UCSD-AML1 (cell line): ENCODE measurements at regions not wholly inside any gene's neighbourhood (a gene's known extent, or its start where the extent isn't known, plus 50 kb on each side); places are given as distances from the start of the nearest gene placed in this dataset.
A peak's percentile ranks its signal among the peaks of the same experiment; 100 is the strongest.

Source experiments
- DNase-seq: peaks from one replicate; lab custom pipeline; 2025; ENCODE audit not compliant: unreplicated experiment; lab: John Stamatoyannopoulos, UW

GRCh38 chr12:115517913-115518312 is 759.6 kb downstream of the MED13L start:
- no peak for DNase-seq

GRCh38 chr12:115511986-115512711 is 765.3 kb downstream of the MED13L start:
- no peak for DNase-seq

GRCh38 chr12:115511305-115511704 is 766.2 kb downstream of the MED13L start:
- no peak for DNase-seq

GRCh38 chr12:115508990-115509389 is 768.5 kb downstream of the MED13L start:
- DNase-seq, result no peak

- no peak for DNase-seq
Measured at GRCh38 chr12:115507951-115508722, 769.4 kb downstream of the MED13L start.

GRCh38 chr12:115507560-115507889 is 770.0 kb downstream of the MED13L start:
- DNase-seq, result no peak

- DNase-seq, result no peak
Measured at GRCh38 chr12:115506822-115507559, 770.5 kb downstream of the MED13L start.

GRCh38 chr12:115504306-115505290 is 772.9 kb downstream of the MED13L start:
- DNase-seq, result peak; percentile 15

GRCh38 chr12:115500872-115501271 is 776.6 kb downstream of the MED13L start:
- no peak for DNase-seq

GRCh38 chr12:115495300-115495699 is 782.2 kb downstream of the MED13L start:
- DNase-seq, result no peak

- no peak for DNase-seq
Measured at GRCh38 chr12:115492553-115492952, 784.9 kb downstream of the MED13L start.

GRCh38 chr12:115491511-115492250 is 785.8 kb downstream of the MED13L start:
- DNase-seq, result no peak

- DNase-seq, result no peak
Measured at GRCh38 chr12:115489253-115489652, 788.2 kb downstream of the MED13L start.

GRCh38 chr12:115485967-115486366 is 791.5 kb downstream of the MED13L start:
- DNase-seq, result no peak

GRCh38 chr12:115485503-115485902 is 792.0 kb downstream of the MED13L start:
- no peak for DNase-seq

GRCh38 chr12:115482943-115483342 is 794.5 kb downstream of the MED13L start:
- DNase-seq, result no peak

GRCh38 chr12:115481141-115481540 is 796.4 kb downstream of the MED13L start:
- DNase-seq, result no peak

- DNase-seq, result no peak
Measured at GRCh38 chr12:115478505-115478904, 794.5 kb upstream of the TBX3 start.

GRCh38 chr12:115474539-115475353 is 790.8 kb upstream of the TBX3 start:
- no peak for DNase-seq
